GM19328 (cell line): ENCODE measurements at regions not wholly inside any gene's neighbourhood (a gene's known extent, or its start where the extent isn't known, plus 50 kb on each side); places are given as distances from the start of the nearest gene placed in this dataset.

Experiments used
- ATAC-seq: cut with Tn5 transposase; IDR thresholded peaks from one replicate; pipeline ENCODE4 v1.9.1; 2021; ENCODE audit warnings: mild to moderate bottlenecking, moderate library complexity; ENCODE audit not compliant: unreplicated experiment

- no peak for ATAC-seq
Measured at GRCh38 chr13:70923863-70924752, 815.9 kb upstream of the KLHL1 start.

GRCh38 chr13:70911286-70911685 lies 803.0 kb upstream of the KLHL1 start:
- ATAC-seq = no peak

- no peak for ATAC-seq
Measured at GRCh38 chr13:70908795-70909194, 800.5 kb upstream of the KLHL1 start.

- ATAC-seq = no peak
Measured at GRCh38 chr13:70905035-70905434, 796.8 kb upstream of the KLHL1 start.

- no peak for ATAC-seq
Measured at GRCh38 chr13:70896136-70896535, 787.9 kb upstream of the KLHL1 start.

GRCh38 chr13:70895599-70895998 lies 787.3 kb upstream of the KLHL1 start:
- ATAC-seq = no peak

- ATAC-seq = no peak
Measured at GRCh38 chr13:70894258-70894657, 786.0 kb upstream of the KLHL1 start.

GRCh38 chr13:70893832-70894231 lies 785.6 kb upstream of the KLHL1 start:
- ATAC-seq = no peak

GRCh38 chr13:70890289-70890688 lies 782.0 kb upstream of the KLHL1 start:
- no peak for ATAC-seq

GRCh38 chr13:70889163-70889562 lies 780.9 kb upstream of the KLHL1 start:
- no peak for ATAC-seq

GRCh38 chr13:70884196-70884595 lies 775.9 kb upstream of the KLHL1 start:
- no peak for ATAC-seq

- no peak for ATAC-seq
Measured at GRCh38 chr13:70874636-70875035, 766.4 kb upstream of the KLHL1 start.

- no peak for ATAC-seq
Measured at GRCh38 chr13:70864731-70865130, 756.5 kb upstream of the KLHL1 start.

GRCh38 chr13:70856711-70857110 lies 748.5 kb upstream of the KLHL1 start:
- ATAC-seq = no peak

GRCh38 chr13:70856025-70856424 lies 747.8 kb upstream of the KLHL1 start:
- no peak for ATAC-seq

- ATAC-seq = no peak
Measured at GRCh38 chr13:70849222-70849621, 741.0 kb upstream of the KLHL1 start.

- ATAC-seq = no peak
Measured at GRCh38 chr13:70844391-70845108, 736.3 kb upstream of the KLHL1 start.

GRCh38 chr13:70842062-70842644 lies 733.9 kb upstream of the KLHL1 start:
- ATAC-seq = no peak

- no peak for ATAC-seq
Measured at GRCh38 chr13:70841240-70842061, 733.2 kb upstream of the KLHL1 start.

GRCh38 chr13:70835371-70835770 lies 727.1 kb upstream of the KLHL1 start:
- ATAC-seq = no peak

- ATAC-seq = no peak
Measured at GRCh38 chr13:70829748-70830147, 721.5 kb upstream of the KLHL1 start.
